H1 (cell line): ENCODE measurements at regions not wholly inside any gene's neighbourhood (a gene's known extent, or its start where the extent isn't known, plus 50 kb on each side); places are given as distances from the start of the nearest gene placed in this dataset.

ENCODE experiments used
- CHD1 ChIP-seq: IDR thresholded peaks from 2 replicates; pipeline ENCODE4 v1.6.1; 2012; ENCODE audit warnings: low read depth, low read length, improper control_type of control experiment
- HDAC2 ChIP-seq, 2 experiments: fragments of 300-600 bp in 1 of 2; sonication (generic) in 1 of 2; IDR thresholded peaks; 2 replicates each; pipeline ENCODE4 v1.6.1; 2011 to 2012; ENCODE audit warnings: low read depth in 2 of 2, low read length in 2 of 2, mild to moderate bottlenecking in 2 of 2, moderate library complexity in 2 of 2, borderline replicate concordance in 1 of 2, inconsistent platforms in 1 of 2
- KDM5A ChIP-seq: fragments of 200-600 bp; IDR thresholded peaks from 2 replicates; pipeline ENCODE4 v1.7.1; 2012; ENCODE audit warnings: mild to moderate bottlenecking, low read length, inconsistent platforms, mixed read lengths
- YY1 ChIP-seq: IDR thresholded peaks from 2 replicates; pipeline ENCODE4 v1.6.1; 2011; ENCODE audit warnings: low read depth, mild to moderate bottlenecking, low read length
- TF ChIP-seq, protein P1 (sequence below): fragments of 300-600 bp; sonication (generic); IDR thresholded peaks from 2 replicates; pipeline ENCODE4 v1.7.1; 2012; ENCODE audit warnings: low read length, moderate library complexity, mild to moderate bottlenecking, inconsistent platforms; ENCODE audit not compliant: insufficient replicate concordance
- TF ChIP-seq, protein P2 (sequence below): IDR thresholded peaks from 2 replicates; pipeline ENCODE4 v1.6.1; 2012; ENCODE audit warnings: inconsistent platforms
- TF ChIP-seq, protein P3 (sequence below), 3 experiments: IDR thresholded peaks; 1 replicate in 2 of 3; 2 replicates in 1 of 3; pipeline versions ENCODE4 v1.5.1 to v1.6.1; 2011; ENCODE audit warnings: low read length in 3 of 3, mild to moderate bottlenecking in 3 of 3, inconsistent platforms in 2 of 3, low read depth in 1 of 3, moderate library complexity in 1 of 3; ENCODE audit not compliant: insufficient read depth in 1 of 3; ENCODE audit errors: control extremely low read depth in 1 of 3
- TF ChIP-seq, protein P4 (sequence below): IDR thresholded peaks from 2 replicates; pipeline ENCODE4 v1.6.1; 2012; ENCODE audit warnings: inconsistent platforms

DNA sequence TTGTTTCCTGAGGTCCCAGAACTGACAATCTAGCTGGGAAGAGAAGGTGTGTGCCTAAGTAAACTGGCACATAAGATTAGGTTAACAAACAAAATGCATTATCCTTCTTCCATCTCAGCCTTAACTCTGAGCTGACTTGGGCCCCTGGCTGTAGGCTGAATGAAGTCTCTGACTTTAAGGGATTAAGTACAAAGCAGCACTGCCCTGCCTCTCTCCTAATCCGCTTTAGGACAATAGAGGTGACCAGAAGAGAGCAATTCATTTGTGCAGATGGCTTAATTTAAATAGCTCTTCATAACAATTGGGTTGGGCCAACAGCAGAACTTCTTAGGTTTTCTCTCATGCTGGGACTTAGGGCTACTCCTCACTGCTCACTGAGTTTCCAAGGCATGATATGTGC is 181.6 kb upstream of the SOX14 start (continued):
- TF ChIP-seq, protein P1, sequence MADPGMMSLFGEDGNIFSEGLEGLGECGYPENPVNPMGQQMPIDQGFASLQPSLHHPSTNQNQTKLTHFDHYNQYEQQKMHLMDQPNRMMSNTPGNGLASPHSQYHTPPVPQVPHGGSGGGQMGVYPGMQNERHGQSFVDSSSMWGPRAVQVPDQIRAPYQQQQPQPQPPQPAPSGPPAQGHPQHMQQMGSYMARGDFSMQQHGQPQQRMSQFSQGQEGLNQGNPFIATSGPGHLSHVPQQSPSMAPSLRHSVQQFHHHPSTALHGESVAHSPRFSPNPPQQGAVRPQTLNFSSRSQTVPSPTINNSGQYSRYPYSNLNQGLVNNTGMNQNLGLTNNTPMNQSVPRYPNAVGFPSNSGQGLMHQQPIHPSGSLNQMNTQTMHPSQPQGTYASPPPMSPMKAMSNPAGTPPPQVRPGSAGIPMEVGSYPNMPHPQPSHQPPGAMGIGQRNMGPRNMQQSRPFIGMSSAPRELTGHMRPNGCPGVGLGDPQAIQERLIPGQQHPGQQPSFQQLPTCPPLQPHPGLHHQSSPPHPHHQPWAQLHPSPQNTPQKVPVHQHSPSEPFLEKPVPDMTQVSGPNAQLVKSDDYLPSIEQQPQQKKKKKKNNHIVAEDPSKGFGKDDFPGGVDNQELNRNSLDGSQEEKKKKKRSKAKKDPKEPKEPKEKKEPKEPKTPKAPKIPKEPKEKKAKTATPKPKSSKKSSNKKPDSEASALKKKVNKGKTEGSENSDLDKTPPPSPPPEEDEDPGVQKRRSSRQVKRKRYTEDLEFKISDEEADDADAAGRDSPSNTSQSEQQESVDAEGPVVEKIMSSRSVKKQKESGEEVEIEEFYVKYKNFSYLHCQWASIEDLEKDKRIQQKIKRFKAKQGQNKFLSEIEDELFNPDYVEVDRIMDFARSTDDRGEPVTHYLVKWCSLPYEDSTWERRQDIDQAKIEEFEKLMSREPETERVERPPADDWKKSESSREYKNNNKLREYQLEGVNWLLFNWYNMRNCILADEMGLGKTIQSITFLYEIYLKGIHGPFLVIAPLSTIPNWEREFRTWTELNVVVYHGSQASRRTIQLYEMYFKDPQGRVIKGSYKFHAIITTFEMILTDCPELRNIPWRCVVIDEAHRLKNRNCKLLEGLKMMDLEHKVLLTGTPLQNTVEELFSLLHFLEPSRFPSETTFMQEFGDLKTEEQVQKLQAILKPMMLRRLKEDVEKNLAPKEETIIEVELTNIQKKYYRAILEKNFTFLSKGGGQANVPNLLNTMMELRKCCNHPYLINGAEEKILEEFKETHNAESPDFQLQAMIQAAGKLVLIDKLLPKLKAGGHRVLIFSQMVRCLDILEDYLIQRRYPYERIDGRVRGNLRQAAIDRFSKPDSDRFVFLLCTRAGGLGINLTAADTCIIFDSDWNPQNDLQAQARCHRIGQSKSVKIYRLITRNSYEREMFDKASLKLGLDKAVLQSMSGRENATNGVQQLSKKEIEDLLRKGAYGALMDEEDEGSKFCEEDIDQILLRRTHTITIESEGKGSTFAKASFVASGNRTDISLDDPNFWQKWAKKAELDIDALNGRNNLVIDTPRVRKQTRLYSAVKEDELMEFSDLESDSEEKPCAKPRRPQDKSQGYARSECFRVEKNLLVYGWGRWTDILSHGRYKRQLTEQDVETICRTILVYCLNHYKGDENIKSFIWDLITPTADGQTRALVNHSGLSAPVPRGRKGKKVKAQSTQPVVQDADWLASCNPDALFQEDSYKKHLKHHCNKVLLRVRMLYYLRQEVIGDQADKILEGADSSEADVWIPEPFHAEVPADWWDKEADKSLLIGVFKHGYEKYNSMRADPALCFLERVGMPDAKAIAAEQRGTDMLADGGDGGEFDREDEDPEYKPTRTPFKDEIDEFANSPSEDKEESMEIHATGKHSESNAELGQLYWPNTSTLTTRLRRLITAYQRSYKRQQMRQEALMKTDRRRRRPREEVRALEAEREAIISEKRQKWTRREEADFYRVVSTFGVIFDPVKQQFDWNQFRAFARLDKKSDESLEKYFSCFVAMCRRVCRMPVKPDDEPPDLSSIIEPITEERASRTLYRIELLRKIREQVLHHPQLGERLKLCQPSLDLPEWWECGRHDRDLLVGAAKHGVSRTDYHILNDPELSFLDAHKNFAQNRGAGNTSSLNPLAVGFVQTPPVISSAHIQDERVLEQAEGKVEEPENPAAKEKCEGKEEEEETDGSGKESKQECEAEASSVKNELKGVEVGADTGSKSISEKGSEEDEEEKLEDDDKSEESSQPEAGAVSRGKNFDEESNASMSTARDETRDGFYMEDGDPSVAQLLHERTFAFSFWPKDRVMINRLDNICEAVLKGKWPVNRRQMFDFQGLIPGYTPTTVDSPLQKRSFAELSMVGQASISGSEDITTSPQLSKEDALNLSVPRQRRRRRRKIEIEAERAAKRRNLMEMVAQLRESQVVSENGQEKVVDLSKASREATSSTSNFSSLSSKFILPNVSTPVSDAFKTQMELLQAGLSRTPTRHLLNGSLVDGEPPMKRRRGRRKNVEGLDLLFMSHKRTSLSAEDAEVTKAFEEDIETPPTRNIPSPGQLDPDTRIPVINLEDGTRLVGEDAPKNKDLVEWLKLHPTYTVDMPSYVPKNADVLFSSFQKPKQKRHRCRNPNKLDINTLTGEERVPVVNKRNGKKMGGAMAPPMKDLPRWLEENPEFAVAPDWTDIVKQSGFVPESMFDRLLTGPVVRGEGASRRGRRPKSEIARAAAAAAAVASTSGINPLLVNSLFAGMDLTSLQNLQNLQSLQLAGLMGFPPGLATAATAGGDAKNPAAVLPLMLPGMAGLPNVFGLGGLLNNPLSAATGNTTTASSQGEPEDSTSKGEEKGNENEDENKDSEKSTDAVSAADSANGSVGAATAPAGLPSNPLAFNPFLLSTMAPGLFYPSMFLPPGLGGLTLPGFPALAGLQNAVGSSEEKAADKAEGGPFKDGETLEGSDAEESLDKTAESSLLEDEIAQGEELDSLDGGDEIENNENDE: peak; percentile 88
- TF ChIP-seq KDM5A (no peak), CHD1 (no peak), YY1 (no peak), HDAC2 (IDR thresholded peaks at IDR 0.05; ENCODE audit: borderline replicate concordance in 1 of 2, low read depth in 2 of 2, low read length in 2 of 2) (peak in 1 of 2 experiments; percentile 44; a peak in 1 of 4 replicates)
- TF ChIP-seq, protein P2, sequence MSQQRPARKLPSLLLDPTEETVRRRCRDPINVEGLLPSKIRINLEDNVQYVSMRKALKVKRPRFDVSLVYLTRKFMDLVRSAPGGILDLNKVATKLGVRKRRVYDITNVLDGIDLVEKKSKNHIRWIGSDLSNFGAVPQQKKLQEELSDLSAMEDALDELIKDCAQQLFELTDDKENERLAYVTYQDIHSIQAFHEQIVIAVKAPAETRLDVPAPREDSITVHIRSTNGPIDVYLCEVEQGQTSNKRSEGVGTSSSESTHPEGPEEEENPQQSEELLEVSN: no peak
- TF ChIP-seq, protein P3, sequence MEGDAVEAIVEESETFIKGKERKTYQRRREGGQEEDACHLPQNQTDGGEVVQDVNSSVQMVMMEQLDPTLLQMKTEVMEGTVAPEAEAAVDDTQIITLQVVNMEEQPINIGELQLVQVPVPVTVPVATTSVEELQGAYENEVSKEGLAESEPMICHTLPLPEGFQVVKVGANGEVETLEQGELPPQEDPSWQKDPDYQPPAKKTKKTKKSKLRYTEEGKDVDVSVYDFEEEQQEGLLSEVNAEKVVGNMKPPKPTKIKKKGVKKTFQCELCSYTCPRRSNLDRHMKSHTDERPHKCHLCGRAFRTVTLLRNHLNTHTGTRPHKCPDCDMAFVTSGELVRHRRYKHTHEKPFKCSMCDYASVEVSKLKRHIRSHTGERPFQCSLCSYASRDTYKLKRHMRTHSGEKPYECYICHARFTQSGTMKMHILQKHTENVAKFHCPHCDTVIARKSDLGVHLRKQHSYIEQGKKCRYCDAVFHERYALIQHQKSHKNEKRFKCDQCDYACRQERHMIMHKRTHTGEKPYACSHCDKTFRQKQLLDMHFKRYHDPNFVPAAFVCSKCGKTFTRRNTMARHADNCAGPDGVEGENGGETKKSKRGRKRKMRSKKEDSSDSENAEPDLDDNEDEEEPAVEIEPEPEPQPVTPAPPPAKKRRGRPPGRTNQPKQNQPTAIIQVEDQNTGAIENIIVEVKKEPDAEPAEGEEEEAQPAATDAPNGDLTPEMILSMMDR (IDR thresholded peaks at IDR 0.05; ENCODE audit: control extremely low read depth in 1 of 3, insufficient read depth in 1 of 3, low read depth in 1 of 3, low read length in 3 of 3): no peak
- TF ChIP-seq, protein P4, sequence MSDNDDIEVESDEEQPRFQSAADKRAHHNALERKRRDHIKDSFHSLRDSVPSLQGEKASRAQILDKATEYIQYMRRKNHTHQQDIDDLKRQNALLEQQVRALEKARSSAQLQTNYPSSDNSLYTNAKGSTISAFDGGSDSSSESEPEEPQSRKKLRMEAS: no peak
